Testis (tissue), 2 donors: ENCODE measurements at regions not wholly inside any gene's neighbourhood (a gene's known extent, or its start where the extent isn't known, plus 50 kb on each side); places are given as distances from the start of the nearest gene placed in this dataset.

ENCODE experiments used
- POLR2A ChIP-seq: fragments of 450-650 bp; IDR thresholded peaks from one replicate; pipeline ENCODE4 v1.6.1; 2017; ENCODE audit warnings: antibody characterized with exemption, mild to moderate bottlenecking, moderate library complexity
- TF ChIP-seq, protein P1 (sequence below), 3 experiments: fragments of 450-650 bp in 2 of 3; fragments of 200-600 bp in 1 of 3; sonication (generic) in 1 of 3; IDR thresholded peaks; one replicate each; pipeline ENCODE4 v1.5.1; 2016 to 2019; ENCODE audit warnings: antibody characterized with exemption in 3 of 3, mild to moderate bottlenecking in 2 of 3, moderate library complexity in 1 of 3

DNA sequence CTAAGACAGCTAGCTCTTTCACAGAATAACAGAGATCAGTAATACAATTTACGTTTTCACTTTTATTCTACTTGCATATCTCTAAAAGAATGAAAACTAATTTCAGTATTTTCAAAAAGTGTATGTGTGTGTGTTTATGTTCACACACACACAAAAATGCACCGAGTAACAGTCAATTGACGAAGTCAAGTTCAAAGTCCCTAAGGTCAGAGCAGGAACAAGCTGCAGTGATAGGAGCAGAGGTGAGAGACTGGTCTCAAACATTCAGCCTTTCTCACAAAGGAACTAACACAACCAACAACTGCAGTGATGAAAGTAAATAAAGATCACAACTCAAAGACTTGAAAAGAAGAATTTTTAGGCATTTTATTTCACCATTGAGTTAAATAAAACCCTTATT is 429.7 kb downstream of the C12orf50 start:
- TF ChIP-seq, protein P1, sequence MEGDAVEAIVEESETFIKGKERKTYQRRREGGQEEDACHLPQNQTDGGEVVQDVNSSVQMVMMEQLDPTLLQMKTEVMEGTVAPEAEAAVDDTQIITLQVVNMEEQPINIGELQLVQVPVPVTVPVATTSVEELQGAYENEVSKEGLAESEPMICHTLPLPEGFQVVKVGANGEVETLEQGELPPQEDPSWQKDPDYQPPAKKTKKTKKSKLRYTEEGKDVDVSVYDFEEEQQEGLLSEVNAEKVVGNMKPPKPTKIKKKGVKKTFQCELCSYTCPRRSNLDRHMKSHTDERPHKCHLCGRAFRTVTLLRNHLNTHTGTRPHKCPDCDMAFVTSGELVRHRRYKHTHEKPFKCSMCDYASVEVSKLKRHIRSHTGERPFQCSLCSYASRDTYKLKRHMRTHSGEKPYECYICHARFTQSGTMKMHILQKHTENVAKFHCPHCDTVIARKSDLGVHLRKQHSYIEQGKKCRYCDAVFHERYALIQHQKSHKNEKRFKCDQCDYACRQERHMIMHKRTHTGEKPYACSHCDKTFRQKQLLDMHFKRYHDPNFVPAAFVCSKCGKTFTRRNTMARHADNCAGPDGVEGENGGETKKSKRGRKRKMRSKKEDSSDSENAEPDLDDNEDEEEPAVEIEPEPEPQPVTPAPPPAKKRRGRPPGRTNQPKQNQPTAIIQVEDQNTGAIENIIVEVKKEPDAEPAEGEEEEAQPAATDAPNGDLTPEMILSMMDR (IDR thresholded peaks at IDR 0.05), result no peak
- no peak for TF ChIP-seq POLR2A
